Ishikawa (cell line): ENCODE measurements at regions not wholly inside any gene's neighbourhood (a gene's known extent, or its start where the extent isn't known, plus 50 kb on each side); places are given as distances from the start of the nearest gene placed in this dataset.

Experiments
- CEBPB ChIP-seq: IDR thresholded peaks from 2 replicates; pipeline ENCODE4 v1.6.1; 2012
- EGR1 ChIP-seq: IDR thresholded peaks from 2 replicates; pipeline ENCODE4 v1.6.1; 2012
- EP300 ChIP-seq: IDR thresholded peaks from 2 replicates; pipeline ENCODE4 v1.6.1; 2012; ENCODE audit warnings: borderline replicate concordance
- MAX ChIP-seq: IDR thresholded peaks from 2 replicates; pipeline ENCODE4 v1.6.1; 2012
- RAD21 ChIP-seq: IDR thresholded peaks from 2 replicates; pipeline ENCODE4 v1.6.1; 2012; ENCODE audit warnings: low read depth
- REST ChIP-seq: IDR thresholded peaks from 2 replicates; pipeline ENCODE4 v1.6.1; 2012; ENCODE audit warnings: low read depth, mild to moderate bottlenecking
- TAF1 ChIP-seq: IDR thresholded peaks from 2 replicates; pipeline ENCODE4 v1.6.1; 2012; ENCODE audit warnings: low read depth, mild to moderate bottlenecking
- TCF12 ChIP-seq: IDR thresholded peaks from 2 replicates; pipeline ENCODE4 v1.6.1; 2012; ENCODE audit warnings: low read depth
- USF1 ChIP-seq: IDR thresholded peaks from 2 replicates; pipeline ENCODE4 v1.6.1; 2012
- YY1 ChIP-seq: IDR thresholded peaks from 2 replicates; pipeline ENCODE4 v1.6.1; 2012; ENCODE audit warnings: low read depth

GRCh38 chr11:71305451-71306125, 53.2 kb upstream of the SHANK2 start:
- TF ChIP-seq YY1 (no peak), MAX (no peak), EP300 (no peak), RAD21 (no peak), USF1 (no peak), CEBPB (no peak), EGR1 (no peak), TAF1 (no peak), TCF12 (no peak), REST (no peak)
